HL-60 (cell line): ENCODE measurements at regions not wholly inside any gene's neighbourhood (a gene's known extent, or its start where the extent isn't known, plus 50 kb on each side); places are given as distances from the start of the nearest gene placed in this dataset.

Experiments
- DNase-seq, 2 experiments: peaks; one replicate each; pipeline ENCODE4 v3.0.0-alpha.2; 2010 to 2020; ENCODE audit warnings: low read depth in 1 of 2, low spot score in 1 of 2
- H3K27ac ChIP-seq: fragments of 250-450 bp; sonication (Bioruptor Pico); replicated peaks from 2 replicates; pipeline ENCODE4 v1.5.1; 2020; ENCODE audit warnings: mild to moderate bottlenecking, moderate library complexity
- H3K27me3 ChIP-seq: fragments of 250-450 bp; sonication (Bioruptor Pico); 2 replicates; pipeline ENCODE4 v1.5.1; 2021; ENCODE audit warnings: mild to moderate bottlenecking, moderate library complexity; ENCODE audit not compliant: insufficient read depth, poor library complexity, severe bottlenecking
- H3K4me3 ChIP-seq: replicated peaks from 2 replicates; pipeline ENCODE4 v1.5.1; 2011; ENCODE audit warnings: mild to moderate bottlenecking, control low read depth, low read length; ENCODE audit not compliant: insufficient read depth
- GABPA ChIP-seq: IDR thresholded peaks from 2 replicates; pipeline ENCODE4 v1.6.1; 2012; ENCODE audit warnings: low read depth
- POLR2AphosphoS5 ChIP-seq: IDR thresholded peaks from 2 replicates; pipeline ENCODE4 v1.6.1; 2012; ENCODE audit warnings: low read depth
- REST ChIP-seq: IDR thresholded peaks from 2 replicates; pipeline ENCODE4 v1.6.1; 2012; ENCODE audit warnings: low read depth; ENCODE audit not compliant: insufficient replicate concordance
- SPI1 ChIP-seq: IDR thresholded peaks from 2 replicates; pipeline ENCODE4 v1.6.1; 2012; ENCODE audit warnings: low read depth, mild to moderate bottlenecking, borderline replicate concordance
- TF ChIP-seq, protein P1 (sequence below): IDR thresholded peaks from one replicate; pipeline ENCODE4 v1.5.1; 2011; ENCODE audit warnings: low read length, control low read depth, inconsistent platforms; ENCODE audit not compliant: insufficient read depth

- Histone ChIP-seq H3K4me3 (no peak overlapping the region), H3K27me3 (no peaks in the 10 kb centered on the region), H3K27ac (no peak overlapping the region)
- DNase-seq, result no peak
- TF ChIP-seq POLR2AphosphoS5 (no peak), REST (no peak), GABPA (no peak), SPI1 (no peak)
- TF ChIP-seq, protein P1, sequence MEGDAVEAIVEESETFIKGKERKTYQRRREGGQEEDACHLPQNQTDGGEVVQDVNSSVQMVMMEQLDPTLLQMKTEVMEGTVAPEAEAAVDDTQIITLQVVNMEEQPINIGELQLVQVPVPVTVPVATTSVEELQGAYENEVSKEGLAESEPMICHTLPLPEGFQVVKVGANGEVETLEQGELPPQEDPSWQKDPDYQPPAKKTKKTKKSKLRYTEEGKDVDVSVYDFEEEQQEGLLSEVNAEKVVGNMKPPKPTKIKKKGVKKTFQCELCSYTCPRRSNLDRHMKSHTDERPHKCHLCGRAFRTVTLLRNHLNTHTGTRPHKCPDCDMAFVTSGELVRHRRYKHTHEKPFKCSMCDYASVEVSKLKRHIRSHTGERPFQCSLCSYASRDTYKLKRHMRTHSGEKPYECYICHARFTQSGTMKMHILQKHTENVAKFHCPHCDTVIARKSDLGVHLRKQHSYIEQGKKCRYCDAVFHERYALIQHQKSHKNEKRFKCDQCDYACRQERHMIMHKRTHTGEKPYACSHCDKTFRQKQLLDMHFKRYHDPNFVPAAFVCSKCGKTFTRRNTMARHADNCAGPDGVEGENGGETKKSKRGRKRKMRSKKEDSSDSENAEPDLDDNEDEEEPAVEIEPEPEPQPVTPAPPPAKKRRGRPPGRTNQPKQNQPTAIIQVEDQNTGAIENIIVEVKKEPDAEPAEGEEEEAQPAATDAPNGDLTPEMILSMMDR, result no peak
Measured at GRCh38 chr5:71782393-71782770, 63.3 kb downstream of the CARTPT start.

DNA sequence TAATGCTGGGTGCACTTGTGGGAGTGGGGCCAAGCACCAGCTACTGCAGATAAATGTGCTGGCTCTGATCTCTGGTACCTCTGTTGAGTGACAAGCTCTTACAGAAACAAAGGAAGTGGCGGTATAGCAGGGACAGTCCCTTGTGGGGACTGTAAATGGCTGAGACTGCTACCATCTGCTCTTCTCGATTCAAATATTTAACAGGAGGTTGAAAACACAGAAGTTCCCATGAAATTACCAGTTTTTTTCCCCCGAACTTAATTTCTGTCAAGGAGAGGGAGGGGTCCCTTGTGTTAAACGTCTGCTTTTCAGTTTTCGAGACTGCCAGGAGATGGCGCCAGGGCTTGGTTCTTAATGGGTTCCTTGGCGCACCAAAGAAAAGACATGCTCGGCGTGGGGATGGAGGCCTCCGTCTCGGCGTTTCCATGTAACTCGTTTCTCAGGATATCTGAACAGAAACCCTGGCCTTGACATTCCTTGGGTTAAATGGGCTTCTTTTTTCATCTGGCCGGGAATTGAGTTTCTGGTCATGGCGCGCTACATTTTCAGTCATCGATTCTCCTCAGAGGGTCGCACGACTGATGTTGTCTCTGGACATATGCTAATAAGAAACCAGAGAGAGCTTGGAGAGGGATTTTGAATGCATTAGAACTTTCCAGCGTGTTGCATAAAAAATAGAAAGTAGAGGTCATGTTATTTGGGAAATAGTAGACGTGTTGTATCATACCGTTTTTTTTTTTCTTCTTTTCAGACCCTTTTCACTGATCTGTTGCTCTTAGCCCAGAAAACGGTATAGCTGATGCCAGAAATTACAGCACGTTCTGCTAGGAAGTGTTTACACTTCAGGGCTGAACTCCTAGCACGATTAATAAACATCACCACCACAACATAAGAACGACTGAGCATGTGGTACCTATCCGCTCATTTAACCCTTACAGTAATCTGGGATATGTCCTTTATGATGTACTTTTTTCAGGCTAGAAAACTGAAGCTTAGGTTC is 64.0 kb downstream of the CARTPT start:
- no peak overlapping the region for H3K4me3 ChIP-seq
- H3K27me3 ChIP-seq, result no peaks in the 10 kb centered on the region
- peak in 1 of 2 experiments; percentile 28 for DNase-seq
- H3K27ac ChIP-seq, result no peak overlapping the region
- TF ChIP-seq, protein P1, result no peak
- TF ChIP-seq GABPA (no peak), POLR2AphosphoS5 (no peak), SPI1 (no peak), REST (no peak)

DNA sequence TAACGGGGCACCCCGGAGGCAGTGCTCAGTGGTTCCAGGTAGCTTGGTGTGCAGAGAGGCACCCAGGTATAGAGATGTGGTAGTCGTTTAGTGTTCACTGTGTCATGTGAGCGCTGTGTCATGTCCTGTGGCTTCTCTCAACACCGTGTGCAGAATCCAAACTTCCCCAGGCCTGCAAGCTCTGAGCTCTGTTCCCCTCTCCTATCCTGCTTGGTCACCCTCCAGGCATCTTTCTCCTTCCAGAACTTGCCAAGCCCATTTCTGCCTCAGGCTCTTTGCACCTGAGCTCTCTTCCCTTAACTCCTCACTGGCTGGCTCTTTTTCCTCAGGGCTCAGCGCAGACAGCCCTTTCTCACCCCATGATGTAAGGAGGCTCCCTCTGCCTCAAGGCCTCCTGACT is 64.8 kb downstream of the CARTPT start:
- no peak for DNase-seq
- Histone ChIP-seq H3K27ac (no peak overlapping the region), H3K27me3 (no peaks in the 10 kb centered on the region), H3K4me3 (no peak overlapping the region)
- TF ChIP-seq SPI1 (no peak), REST (no peak), POLR2AphosphoS5 (no peak)
